ENCODE measurements at regions not wholly inside any gene's neighbourhood (a gene's known extent, or its start where the extent isn't known, plus 50 kb on each side); places are given as distances from the start of the nearest gene placed in this dataset.
"Not testable (repeated sequence)": the region's sequence is repeated elsewhere in the genome, so short reads cannot be mapped to it uniquely, and the experiment has no call there.

DNA sequence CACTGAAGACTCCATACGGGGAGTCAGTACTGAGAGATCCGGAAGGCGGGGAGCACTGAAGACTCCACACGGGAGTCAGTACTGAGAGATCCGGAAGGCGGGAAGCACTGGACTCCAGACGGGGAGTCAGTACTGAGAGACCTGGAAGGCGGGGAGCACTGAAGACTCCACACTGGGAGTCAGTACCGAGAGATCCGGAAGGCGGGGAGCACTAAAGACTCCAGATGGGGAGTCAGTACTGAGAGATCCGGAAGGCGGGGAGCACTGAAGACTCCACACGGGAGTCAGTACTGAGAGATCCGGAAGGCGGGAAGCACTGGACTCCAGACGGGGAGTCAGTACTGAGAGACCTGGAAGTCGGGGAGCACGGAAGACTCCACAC, 77.2 kb downstream of the DLL1 start:
- not testable (repeated sequence) for DNase-seq (ENCODE audit: low read depth)

DNA sequence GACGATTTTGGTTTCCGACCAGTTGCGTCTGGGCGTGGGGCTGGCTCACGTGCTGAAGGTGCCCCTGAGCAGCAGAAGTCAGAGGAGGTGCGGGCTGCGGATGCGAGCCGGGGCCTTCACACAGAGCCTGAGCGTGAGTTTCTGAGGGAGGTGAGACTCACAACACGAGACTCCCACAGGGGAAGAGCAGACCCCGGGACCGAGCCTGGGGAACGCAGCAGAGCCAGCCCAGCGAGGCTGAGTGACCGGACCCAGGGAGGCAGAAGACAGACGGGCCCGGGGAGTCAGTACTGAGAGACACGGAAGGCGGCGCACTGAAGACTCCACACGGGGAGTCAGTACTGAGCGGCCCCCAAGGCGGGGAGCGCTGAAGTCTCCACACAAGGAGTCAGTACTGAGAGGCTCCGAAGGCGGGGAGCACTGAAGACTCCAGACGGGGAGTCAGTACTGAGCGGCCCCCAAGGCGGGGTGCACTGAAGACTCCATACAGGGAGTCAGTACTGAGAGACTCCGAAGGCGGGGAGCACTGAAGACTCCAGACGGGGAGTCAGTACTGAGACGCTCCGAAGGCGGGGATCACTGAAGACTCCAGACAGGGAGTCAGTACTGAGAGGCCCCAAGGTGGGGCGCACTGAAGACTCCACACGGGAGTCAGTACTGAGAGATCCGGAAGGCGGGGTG, 77.8 kb downstream of the DLL1 start:
- DNase-seq (ENCODE audit: low read depth): no peak

DNA sequence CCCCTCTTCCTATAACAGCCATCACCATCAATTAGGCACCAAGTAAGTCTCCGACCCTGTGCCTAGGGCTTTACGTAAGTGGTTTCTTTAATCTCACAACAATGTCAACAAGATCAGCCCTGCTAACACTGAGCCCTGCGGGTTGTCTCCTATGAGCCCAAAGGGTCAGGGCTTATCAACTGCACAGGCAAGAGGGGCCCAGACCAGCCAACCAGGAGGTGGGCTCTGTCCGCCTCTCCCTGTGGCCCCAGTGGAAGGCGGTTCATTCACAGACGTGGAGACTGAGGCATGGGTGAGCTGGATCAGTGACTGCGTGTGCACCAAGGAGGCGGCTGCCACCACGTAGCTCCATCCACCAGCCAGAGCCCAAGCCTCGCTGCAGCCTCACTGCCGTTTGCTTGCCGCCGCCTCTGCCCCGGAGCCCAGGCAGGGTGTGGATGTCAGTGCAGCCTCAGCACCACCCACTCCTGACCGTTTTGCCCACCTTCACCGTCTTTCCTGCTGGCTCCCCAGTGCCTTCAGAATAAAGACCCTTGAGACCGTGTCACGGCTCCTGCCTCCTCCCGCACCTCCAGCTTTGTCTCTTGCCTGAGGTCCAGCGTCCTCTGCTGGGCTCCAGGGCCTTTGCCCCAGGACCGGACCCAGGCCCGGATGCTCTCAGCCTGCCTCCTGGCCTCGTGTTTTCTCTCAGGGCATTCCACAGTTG, 78.7 kb downstream of the DLL1 start:
- no peak for DNase-seq (ENCODE audit: low read depth)

DNA sequence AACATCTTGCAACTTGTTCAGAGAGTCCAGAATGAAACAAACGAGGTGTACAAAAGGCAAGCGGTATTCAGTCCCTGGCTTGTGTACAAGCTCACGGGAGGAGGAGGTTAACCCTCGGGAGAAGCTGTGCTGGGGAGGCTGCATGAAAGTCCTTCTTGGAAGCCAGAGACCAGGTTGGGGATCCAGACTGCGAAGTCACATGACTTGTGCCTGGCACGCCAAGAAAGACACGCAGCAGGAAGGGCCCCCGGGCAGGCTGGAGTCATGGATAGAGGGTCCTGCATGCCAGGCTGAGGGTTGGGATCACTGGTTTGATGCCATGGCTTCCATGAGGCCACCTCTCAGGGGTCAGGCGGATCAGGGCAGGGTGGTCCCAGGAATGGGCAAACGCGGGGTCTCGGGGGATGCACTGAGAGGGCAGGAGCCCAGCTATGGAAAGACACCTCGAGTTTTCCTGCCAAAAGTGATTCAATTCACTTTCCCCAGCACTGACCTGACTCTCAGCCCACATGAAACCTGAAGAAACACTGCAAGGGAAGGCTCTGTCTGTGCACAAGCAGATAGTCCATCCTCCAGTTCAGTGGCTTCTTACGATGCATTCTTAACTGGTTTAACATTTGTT, 79.4 kb downstream of the DLL1 start:
- DNase-seq (ENCODE audit: low read depth): no peak

DNA sequence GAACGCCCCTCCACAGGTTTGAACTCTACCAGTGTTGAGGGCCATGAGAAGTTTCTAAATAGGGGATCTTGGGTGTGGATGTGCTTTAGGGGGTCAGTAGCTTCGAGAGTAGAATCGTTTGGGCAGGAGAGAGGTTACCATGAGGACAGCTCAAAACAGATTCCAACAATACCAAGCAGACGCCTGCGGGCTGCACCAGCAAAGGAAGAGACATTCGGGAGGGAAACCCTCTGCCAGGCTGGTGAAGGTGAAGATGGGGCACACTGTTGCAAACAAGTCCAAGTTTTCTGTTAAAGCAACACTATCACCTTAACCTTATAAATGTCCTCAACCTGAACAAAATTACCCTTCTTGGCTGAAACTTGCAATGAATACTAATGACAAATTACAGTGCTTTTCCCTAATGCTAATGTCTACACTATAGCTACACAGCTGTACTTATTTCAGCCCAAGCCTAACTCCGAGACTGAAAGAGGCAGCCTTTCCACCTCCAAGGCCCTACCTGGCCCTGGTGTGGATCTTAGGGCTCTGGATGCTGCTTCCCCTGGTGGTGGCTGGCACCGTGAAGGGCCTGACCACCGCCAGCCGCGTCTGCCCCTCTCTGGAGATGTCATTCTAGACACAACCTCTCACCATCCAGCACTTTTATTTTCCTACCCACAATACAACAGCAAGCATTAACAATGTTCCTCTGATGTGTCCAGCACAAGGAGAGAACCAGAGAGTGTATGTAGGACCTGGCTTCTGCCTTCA, 80.1 kb downstream of the DLL1 start:
- no peak for DNase-seq (ENCODE audit: low read depth)

DNA sequence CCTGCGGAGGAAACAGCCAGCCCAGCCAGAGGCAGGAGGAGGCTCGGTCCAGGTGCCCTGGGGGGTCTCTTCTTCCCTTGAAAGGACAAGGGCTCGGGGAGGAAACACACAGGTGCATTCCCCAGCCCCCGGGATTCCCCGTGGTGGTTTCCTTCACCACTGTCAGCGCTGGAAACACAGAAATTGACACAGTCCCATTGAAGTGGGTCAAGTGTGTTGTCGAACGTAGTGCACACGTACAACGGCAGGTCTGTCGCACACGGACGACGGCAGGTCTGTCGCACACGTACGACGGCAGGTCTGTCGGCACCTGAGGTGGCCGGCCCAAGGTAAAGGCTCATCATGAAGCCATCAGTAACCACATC, 80.9 kb downstream of the DLL1 start:
- DNase-seq (ENCODE audit: low read depth): no peak

DNA sequence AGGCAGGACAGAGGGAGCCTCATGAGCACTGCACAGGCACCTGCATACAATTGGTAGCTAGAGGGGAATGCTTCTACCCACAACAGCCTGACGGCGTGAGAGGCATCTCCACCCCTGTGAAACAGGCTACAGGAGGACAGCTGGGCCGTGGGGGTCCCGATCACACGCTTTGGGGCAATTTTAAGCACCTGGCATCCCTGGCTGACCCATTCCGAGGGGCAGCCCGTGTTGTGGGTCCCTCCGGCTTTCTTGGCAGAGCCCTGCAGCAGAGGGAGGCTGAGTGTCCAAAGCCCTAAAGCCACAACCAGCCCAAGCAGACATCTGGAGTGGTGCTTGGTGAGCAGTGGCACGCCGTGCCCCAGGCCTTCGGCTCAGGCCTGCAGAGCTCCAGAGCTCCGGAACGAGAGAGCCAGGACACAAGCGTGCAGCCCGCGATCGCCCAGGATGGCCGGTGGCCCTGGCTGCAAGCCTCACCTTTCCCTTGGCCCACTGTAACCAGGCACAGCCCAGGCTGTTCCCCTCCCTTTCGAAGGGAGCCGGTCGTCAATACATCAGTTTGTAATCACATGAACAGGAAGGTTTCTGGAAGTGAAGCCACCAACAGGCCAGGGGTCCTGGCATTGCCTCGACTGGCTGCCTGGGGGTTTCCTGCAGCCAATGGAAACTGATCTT, 81.4 kb downstream of the DLL1 start:
- no peak for DNase-seq (ENCODE audit: low read depth)

DNA sequence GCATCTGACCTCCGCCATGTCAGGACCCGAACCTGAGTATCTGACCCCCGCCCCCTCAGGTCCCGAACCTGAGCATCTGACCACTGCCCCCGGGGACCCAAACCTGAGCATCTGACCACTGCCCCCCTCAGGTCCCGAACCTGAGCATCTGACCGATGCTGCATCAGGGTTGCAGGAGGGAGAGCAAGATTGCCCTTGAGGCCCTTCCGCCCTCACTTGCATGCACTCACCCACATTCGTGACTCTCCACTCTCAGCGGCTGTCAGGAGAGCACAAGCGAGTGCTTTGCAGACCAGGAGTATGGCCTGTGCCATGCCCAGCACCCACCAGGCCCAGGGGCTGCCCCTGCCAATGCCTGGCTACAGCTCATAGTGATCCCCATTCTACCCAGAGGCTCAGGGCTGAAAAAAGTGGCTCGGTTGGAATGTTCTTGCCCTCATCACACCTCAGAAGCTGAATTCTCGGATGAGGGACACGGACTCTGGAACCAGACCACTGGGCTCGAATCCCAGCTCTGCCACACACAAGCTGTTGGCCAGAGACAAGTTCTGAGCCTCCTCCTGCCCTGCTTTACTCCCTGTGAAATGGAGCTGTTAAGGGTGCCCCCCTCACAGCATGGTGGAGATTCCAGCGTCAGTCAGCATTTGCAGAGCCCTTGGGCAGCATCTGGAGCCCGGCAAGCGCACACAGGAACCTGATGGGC, 82.1 kb downstream of the DLL1 start:
- no peak for DNase-seq (ENCODE audit: low read depth)

DNA sequence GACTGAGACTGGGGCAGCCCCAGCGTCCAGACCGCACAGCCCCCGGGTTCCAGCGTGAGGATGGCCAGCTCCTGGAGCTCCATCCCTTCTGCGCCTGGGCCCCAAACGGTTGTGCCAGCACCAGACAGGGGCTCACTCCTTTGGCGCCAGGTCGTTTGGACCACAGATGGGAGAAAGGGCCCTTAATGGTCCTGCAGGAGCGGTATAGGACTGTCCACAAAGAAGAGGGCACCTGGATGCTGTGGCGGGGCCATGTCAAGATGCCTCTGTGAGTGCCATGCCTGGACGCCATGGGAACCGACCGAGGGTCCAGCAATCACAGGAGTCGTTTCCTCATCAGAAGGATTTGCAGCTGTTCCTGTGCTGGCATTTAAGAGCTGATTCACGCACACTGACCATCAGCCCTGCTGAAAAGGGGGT, 82.7 kb downstream of the DLL1 start:
- no peak for DNase-seq (ENCODE audit: low read depth)

DNA sequence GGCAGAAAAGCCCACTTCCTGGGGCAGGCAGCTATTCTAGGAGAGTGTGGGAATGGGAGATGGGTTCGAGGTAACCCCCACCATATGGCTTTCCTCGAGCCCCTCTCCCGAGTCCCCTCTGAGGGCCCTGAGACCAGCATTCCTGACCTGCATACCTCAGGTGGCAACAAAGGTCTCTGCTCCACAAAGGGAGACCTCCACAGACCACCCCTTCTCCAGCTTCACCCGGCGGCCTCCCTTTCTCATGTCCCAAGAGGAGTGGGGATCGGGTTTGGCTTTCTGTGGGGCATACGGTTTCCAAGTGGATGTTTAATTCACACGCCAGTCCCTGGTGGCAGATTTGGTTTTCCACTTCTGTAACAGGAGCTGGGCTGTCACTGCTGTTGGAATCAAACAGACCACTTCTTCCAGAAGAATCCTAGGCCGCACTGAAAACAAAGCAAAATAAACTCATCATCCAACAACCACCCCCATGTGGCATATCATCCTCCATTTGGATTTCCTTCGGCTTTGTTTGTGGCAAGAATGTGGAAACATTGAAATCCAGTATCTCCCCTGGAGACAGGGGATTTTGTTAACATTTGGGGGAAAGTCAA, 83.2 kb downstream of the DLL1 start:
- no peak for DNase-seq (ENCODE audit: low read depth)

DNA sequence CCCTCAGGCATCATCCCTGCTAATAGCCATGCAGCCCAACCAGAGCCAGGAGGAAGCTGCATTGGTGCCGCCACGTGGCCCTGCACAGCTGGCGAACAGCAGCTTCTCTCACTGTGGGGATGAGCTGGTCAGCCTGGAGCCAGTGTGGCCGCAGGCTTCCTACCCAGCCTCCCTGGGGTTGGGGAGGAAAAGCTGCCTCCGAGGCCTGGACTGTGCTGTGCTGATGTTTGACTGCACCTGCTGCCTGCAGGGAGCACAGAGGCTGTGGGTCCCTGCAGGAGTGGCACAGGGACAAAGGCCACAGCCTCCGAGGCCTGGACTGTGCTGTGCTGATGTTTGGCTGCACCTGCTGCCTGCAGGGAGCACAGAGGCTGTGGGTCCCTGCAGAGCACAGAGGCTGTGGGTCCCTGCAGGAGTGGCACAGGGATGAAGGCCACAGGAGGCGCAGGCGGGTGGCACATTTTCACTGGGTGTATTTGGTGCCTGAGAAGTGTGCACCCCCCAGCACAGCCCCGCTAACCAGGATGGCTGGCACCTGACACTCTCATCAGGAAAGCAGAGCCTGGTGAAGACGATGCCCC, 83.9 kb downstream of the DLL1 start:
- DNase-seq (ENCODE audit: low read depth): no peak

DNA sequence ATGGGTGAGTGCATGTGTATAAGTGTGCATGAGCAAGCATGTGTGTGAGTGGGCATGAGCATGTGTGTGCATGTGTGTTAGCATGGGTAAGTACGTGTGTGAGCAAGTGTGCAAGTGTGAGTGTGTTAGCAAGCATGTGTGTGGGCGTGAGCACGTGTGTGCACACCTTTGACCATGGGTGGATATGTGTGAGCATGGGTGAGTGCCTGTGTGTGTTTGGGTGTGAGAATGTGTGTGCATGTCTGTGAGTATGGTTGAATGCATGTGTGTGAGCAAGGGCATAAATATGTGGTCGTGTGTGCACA, 84.6 kb downstream of the DLL1 start:
- no peak for DNase-seq (ENCODE audit: low read depth)

DNA sequence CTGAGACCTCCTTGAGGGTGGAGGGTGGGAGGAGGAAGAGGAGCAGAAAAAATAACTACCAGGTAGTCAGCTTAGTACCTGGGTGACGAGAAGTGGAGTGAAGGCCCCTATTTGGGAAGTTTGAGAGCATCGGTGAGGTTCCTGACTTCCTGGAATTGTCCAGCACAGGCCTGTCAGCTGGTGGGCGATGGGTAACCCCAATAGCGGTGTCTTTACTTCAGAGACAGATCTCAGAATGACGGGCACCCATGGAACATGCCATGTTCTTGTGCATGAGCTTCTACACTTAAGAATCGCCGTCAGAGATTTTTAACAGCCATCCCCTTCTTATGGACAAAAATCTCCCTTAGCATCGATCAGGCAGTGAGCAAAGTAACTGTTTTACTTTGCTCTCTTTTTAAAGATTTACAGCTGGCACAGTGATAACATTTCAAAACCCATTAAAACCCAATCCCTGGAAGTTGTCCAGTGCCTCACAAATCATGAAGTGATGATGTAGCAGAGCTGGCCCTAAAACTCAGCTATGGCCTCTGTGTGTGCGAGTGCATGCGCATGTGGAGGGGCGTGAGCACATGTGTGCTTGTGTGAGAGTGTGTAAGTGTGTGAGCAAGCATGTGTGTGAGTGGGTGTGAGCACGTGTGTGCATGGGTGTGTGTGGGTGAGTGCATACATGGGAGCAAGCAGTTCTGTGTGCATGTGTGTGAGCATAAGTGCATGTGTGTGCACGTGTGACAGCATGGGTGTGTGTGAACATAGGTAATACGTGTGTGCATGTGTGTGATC, 85.2 kb downstream of the DLL1 start:
- DNase-seq (ENCODE audit: low read depth): no peak

DNA sequence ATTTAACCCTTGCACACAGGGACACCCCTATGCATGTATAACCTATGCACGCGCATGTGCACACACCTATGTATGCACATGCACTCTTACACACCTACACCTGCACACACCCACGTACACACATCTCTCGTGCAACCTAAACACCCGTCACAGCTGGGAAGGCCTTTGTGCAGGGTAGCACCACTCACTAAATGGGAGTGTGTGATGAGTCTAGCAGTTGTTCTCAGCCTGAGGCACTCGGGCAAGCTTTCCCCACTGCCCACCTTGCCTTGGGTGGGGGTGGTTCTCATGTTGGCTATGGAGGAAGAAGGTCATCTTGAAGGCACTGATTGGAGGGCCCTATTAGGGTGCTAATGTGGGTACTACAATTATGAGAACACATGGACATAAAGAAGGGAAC, 85.8 kb downstream of the DLL1 start:
- no peak for DNase-seq (ENCODE audit: low read depth)

DNA sequence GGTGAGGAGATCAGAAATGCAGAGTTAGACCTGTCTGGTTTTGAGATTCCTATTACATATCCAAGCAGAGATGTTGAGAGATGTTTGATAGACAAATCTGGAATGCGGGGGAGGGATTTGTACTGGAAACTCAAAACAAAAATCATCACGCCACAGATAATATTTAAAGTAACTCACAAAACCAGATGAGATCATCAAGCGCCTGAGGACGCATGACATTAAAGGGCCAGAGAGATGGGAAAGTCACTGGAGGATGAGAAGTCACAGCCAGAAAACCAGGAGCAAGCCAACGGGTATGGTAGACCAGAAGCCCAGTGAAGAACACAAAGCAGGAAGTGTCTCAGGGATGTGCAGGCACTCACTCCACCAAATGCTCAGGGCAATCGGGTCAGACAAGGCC, 87.7 kb downstream of the DLL1 start:
- no peak for DNase-seq (ENCODE audit: low read depth)

DNA sequence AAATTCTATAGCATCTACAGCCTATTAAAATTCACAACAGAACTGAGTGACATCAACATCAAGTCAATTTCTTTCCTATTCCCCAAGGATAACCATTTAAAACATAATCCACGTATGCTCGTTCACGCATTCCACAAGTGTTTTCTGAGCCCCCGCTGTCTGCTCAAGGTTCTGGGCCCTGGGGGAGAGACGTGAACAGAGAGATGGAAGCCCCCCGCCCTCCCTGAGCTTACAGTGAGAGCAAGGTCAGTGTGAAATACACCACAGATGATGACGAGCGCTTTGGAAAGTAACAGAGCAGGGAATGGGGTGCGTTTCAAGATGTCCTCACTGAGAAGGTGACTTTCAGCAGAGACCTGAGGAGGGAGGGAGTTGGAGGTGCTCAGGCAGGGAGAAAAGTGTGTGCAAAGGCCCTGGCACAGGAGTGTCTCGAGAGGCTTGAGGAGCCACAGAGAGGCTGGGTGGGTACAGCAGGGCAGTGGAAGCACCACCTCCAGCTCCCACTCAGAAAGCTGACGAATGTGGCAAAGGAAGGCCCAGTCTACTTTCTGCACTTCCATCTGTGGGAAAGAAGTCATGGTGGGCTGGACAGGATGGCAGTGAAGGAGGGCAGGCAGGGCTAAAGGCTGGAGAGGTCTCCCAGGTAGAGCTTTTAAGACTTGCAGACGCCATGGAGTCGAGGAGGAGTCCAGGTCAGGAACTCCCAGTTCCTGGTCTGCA, 88.3 kb downstream of the DLL1 start:
- DNase-seq (ENCODE audit: low read depth): no peak

DNA sequence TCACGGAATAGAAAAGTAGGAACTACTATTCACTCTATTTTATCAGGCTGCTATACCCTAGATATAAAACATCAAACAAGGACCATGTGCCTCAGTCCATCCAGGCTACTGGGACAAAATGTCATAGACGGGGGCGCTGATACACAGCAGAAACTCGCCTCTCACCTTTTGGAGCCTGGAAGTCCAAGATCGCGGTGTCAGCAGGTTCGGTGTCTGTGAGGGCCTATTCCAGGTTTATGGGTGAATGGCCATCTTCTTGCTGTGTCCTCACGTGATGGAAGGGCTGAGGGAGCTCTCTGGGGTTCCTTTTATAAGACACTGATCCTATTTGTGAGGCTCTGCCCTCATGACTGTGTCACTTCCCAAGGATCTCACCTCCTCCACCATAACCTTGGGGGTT, 89.5 kb downstream of the DLL1 start:
- DNase-seq (ENCODE audit: low read depth): no peak

DNA sequence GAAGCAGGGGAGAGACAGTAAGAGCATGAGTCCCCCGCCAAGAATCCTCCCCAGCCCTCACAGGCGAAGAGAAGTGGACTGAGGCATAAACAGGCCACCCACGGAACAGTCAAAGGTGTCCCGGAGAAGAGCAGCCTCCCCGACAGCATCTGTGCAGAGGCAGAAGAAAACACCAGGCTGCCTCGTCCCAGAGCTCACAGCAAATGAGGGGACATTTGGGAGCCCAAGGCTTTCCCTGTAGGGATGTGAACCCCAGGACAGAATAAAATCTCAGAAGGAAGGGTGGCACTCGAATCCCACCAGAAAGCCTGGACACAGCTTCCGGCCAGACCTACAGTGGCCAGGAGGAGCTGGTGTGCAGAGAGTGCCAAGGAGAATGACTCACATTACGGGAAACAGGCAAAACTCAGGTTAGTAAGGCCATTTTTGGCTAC, 90.4 kb downstream of the DLL1 start:
- no peak for DNase-seq (ENCODE audit: low read depth)

DNA sequence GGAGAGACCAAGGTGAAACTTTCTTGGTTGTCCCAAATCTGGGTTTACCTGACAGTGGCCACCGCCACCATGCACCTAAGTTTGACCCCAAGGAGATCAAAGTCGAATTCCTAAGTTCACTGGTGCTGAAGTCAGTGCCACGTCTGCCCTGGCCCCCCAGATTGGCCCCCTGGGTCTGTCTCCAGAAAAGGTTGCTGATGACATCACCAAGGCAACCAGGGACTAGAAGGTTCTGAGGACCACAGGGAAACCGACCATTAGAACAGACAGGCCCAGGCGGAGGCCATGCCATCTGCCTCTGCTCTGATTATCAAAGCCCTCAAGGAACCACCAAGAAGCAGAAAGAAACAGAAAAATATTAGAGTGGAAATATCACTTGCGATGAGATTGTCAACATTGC, 91.2 kb downstream of the DLL1 start:
- no peak for DNase-seq (ENCODE audit: low read depth)

DNA sequence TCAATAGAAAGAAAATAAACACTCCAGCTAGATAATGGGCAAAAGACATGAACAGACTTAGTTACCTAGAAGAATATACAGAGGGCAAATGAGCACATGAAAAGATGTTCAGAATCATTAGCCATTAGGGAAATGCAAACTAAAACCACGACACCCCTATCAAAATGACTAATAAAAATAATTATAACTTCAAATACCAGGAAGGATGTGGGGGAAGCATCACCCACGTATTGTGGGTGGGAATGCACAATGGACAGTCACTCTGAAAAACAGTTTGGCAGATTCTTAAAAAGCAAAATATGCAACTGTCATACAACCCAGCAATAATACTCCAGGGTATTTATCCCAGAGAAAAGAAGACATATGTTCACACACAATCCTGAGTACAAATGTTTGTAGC, 92.6 kb downstream of the DLL1 start:
- no peak for DNase-seq (ENCODE audit: low read depth)

Data from T follicular helper cell (primary cell).